ENCODE measurements at regions not wholly inside any gene's neighbourhood (a gene's known extent, or its start where the extent isn't known, plus 50 kb on each side); places are given as distances from the start of the nearest gene placed in this dataset.

DNA sequence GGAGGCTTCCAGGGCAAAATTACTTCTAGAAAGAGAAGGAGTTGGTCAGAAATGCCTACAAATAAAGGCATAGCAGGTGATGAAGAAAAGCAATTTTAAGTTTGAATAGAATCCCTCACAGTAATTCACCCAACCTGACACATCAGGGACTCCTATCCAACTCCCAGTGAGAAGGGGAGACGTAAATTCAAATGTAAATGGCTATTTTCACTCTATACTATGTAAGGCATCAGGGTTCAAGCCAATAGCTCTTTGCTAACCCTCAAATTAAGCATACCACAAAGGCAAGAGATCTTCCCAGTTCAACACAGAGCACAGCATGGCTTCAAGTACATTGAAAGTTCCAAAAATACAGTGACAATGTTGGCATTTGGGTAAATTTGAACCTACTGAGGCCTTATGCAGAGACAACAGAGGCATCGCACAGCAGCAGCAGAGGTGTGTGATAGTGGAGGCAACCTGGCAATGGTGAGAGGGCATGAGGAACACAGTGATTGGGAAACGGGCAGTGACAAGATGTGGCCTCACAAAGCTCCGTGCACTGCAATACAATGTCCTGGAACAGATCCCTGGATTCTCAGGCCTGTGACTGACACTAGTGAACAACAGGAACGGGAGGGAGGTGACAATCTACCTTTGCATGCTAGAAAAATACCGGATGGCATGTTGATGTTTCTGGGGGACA is 95.7 kb downstream of the VSTM2A start:
- intact Hi-C loops (cut with DNase I): no loop called here
- ATAC-seq (no peak), DNase-seq (ENCODE audit: missing footprints) (no peak)

GRCh38 chr7:54632696-54633095 is 90.5 kb downstream of the VSTM2A start:
- intact Hi-C loops (cut with DNase I): no loop called here
- DNase-seq (ENCODE audit: missing footprints): no peak
- ATAC-seq: no peak

DNA sequence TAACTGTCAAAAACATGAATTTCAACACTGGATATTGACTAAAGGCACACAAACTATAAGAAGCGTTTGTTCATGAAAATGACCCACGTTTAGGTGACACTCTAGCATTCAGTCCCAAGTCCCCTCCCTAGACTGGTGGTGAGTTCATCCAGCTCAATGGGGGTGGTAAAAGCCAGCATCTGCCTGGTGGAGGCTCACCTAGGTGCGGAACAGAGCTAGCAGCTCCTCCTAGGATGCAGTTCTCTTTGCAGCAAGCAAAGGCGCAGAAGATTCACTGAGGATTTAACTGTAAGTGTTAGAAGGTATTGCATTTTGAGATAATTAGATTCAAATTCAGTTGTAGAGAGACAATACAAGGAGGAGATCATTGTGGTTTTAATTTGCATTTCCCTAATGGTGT is 87.6 kb downstream of the VSTM2A start:
- DNase-seq (ENCODE audit: missing footprints): no peak
- no peak for ATAC-seq
- intact Hi-C loops (cut with DNase I): no loop called here

- no peak for ATAC-seq
- no peak for DNase-seq (ENCODE audit: missing footprints)
- intact Hi-C loops (cut with DNase I): no loop called here
Observed at GRCh38 chr7:54622696-54623309, 80.6 kb downstream of the VSTM2A start.
